ENCODE measurements at regions not wholly inside any gene's neighbourhood (a gene's known extent, or its start where the extent isn't known, plus 50 kb on each side); places are given as distances from the start of the nearest gene placed in this dataset.
"Not testable (repeated sequence)": the region's sequence is repeated elsewhere in the genome, so short reads cannot be mapped to it uniquely, and the experiment has no call there.

GRCh38 chr14:65975865-65976264 is 510.3 kb upstream of the CCDC196 start:
- no peak for DNase-seq

GRCh38 chr14:65976761-65977404 is 509.3 kb upstream of the CCDC196 start:
- no peak for DNase-seq

GRCh38 chr14:65981192-65981843 is 504.9 kb upstream of the CCDC196 start:
- DNase-seq, result no peak

GRCh38 chr14:65986041-65986440 is 500.1 kb upstream of the CCDC196 start:
- DNase-seq, result no peak

GRCh38 chr14:65989981-65990380 is 496.2 kb upstream of the CCDC196 start:
- no peak for DNase-seq

GRCh38 chr14:65991104-65991503 is 495.1 kb upstream of the CCDC196 start:
- no peak for DNase-seq

GRCh38 chr14:65991935-65992334 is 494.2 kb upstream of the CCDC196 start:
- peak; percentile 25 for DNase-seq

- peak; percentile 61 for DNase-seq
Measured at GRCh38 chr14:65993103-65993502, 493.1 kb upstream of the CCDC196 start.

- peak; percentile 11 for DNase-seq
Measured at GRCh38 chr14:65993996-65994395, 492.2 kb upstream of the CCDC196 start.

GRCh38 chr14:65997347-65997746 is 488.8 kb upstream of the CCDC196 start:
- DNase-seq, result no peak

- DNase-seq, result no peak
Measured at GRCh38 chr14:65999865-66000264, 486.3 kb upstream of the CCDC196 start.

- DNase-seq, result peak; percentile 27
Measured at GRCh38 chr14:66000766-66001165, 485.4 kb upstream of the CCDC196 start.

GRCh38 chr14:66001356-66001755 is 484.8 kb upstream of the CCDC196 start:
- no peak for DNase-seq

GRCh38 chr14:66003082-66003730 is 483.0 kb upstream of the CCDC196 start:
- DNase-seq, result no peak

GRCh38 chr14:66005900-66006434 is 480.2 kb upstream of the CCDC196 start:
- no peak for DNase-seq

GRCh38 chr14:66008631-66009030 is 477.5 kb upstream of the CCDC196 start:
- peak; percentile 15 for DNase-seq

- no peak for DNase-seq
Measured at GRCh38 chr14:66009089-66009488, 477.1 kb upstream of the CCDC196 start.

GRCh38 chr14:66010695-66011094 is 475.5 kb upstream of the CCDC196 start:
- DNase-seq, result no peak

- no peak for DNase-seq
Measured at GRCh38 chr14:66011855-66012254, 474.3 kb upstream of the CCDC196 start.

GRCh38 chr14:66013607-66014006 is 472.6 kb upstream of the CCDC196 start:
- not testable (repeated sequence) for DNase-seq

- DNase-seq, result no peak
Measured at GRCh38 chr14:66015071-66015780, 470.9 kb upstream of the CCDC196 start.

GRCh38 chr14:66017927-66018326 is 468.2 kb upstream of the CCDC196 start:
- DNase-seq, result no peak

- DNase-seq, result no peak
Measured at GRCh38 chr14:66022526-66022925, 463.6 kb upstream of the CCDC196 start.
